ENCODE measurements at regions not wholly inside any gene's neighbourhood (a gene's known extent, or its start where the extent isn't known, plus 50 kb on each side); places are given as distances from the start of the nearest gene placed in this dataset.

GRCh38 chr3:40782111-40782721 lies 257.5 kb downstream of the ZNF621 start:
- TF ChIP-seq SIN3A (IDR thresholded peaks at IDR 0.05; ENCODE audit: borderline replicate concordance, insufficient read depth, low read length), result no peak
- TF ChIP-seq POLR2AphosphoS5 (IDR thresholded peaks at IDR 0.05; ENCODE audit: low read depth, low read length), result no peak
- no peak for TF ChIP-seq TAF1 (IDR thresholded peaks at IDR 0.05; ENCODE audit: borderline replicate concordance, insufficient read depth, low read length)
- no peak for TF ChIP-seq REST (IDR thresholded peaks at IDR 0.05; ENCODE audit: insufficient read depth in 1 of 2, low read depth in 2 of 2, low read length in 2 of 2)
- no peak for TF ChIP-seq FOXP2 (optimal IDR thresholded peaks at IDR 0.05; ENCODE audit: borderline replicate concordance, extremely low read depth, extremely low read length, insufficient read depth)

All from PFSK-1 (cell line).